Heart left ventricle (tissue), 16 donors: ENCODE measurements at regions not wholly inside any gene's neighbourhood (a gene's known extent, or its start where the extent isn't known, plus 50 kb on each side); places are given as distances from the start of the nearest gene placed in this dataset.
"Not testable (repeated sequence)": the region's sequence is repeated elsewhere in the genome, so short reads cannot be mapped to it uniquely, and the experiment has no call there.

ENCODE experiments used
- ATAC-seq, 4 donors: fragments of 200-7000 bp; cut with Tn5 transposase; one replicate each; pipeline ENCODE4 v1.9.1; 2020 to 2022; ENCODE audit warnings: moderate library complexity in 4 of 4, mild to moderate bottlenecking in 3 of 4, moderate number of reproducible peaks in 1 of 4
- DNase-seq, 5 donors: peaks; one replicate each; pipeline ENCODE4 v3.0.0-alpha.2; 2020
- H3K27ac ChIP-seq, 12 donors: fragments of 200-600 bp; sonication (generic) in 4 of 12; one replicate each; pipeline versions ENCODE4 v1.5.0 to v1.8.0; 2016 to 2022; ENCODE audit warnings: mild to moderate bottlenecking in 2 of 12
- H3K27me3 ChIP-seq, 9 donors: fragments of 200-600 bp; sonication (generic) in 2 of 9; one replicate each; pipeline versions ENCODE4 v1.5.1 to v1.8.0; 2016 to 2022; ENCODE audit warnings: mild to moderate bottlenecking in 3 of 9
- H3K36me3 ChIP-seq, 9 donors: fragments of 200-600 bp; sonication (generic) in 2 of 9; one replicate each; pipeline versions ENCODE4 v1.5.0 to v1.8.0; 2018 to 2022; ENCODE audit warnings: mild to moderate bottlenecking in 2 of 9
- H3K4me1 ChIP-seq, 12 donors: fragments of 200-600 bp; sonication (generic) in 4 of 12; one replicate each; pipeline versions ENCODE4 v1.5.0 to v1.8.0; 2016 to 2022; ENCODE audit warnings: mild to moderate bottlenecking in 3 of 12
- H3K4me3 ChIP-seq, 12 donors: fragments of 200-600 bp; sonication (generic) in 4 of 12; one replicate each; pipeline versions ENCODE4 v1.5.0 to v1.8.0; 2017 to 2022; ENCODE audit warnings: mild to moderate bottlenecking in 9 of 12, moderate library complexity in 4 of 12
- H3K9me3 ChIP-seq, 12 donors: fragments of 200-600 bp; sonication (generic) in 4 of 12; one replicate each; pipeline versions ENCODE4 v1.5.0 to v1.8.0; 2016 to 2022; ENCODE audit warnings: mild to moderate bottlenecking in 1 of 12
- WGBS, 4 donors: extraction: QIAGEN DNeasy Blood & Tissue Kit in 2 of 4; methylation state at CpG; one replicate each; pipeline versions ENCODE4 v1.1.5 to v1.1.7; 2013 to 2018; 5-methylcytosine and 5-hydroxymethylcytosine counted together
- intact Hi-C, 10 donors: fragments of 100-400 bp; cut with DNase I; formaldehyde crosslinking; loops; one replicate each; pipeline versions ENCODE4 v1.11.1 to v1.14.2; 2022
- TF ChIP-seq, protein P1 (sequence below), 12 donors: fragments of 200-600 bp; sonication (generic) in 4 of 12; IDR thresholded peaks; one replicate each; pipeline versions ENCODE4 v1.5.0 to v1.8.0; 2018 to 2022; ENCODE audit warnings: antibody characterized with exemption in 12 of 12, mild to moderate bottlenecking in 5 of 12
- donor health status: ischemic (EF 13 %, LVEDD 7.1; RV severe dilation, severe dysfunction).
- donor health status: healthy with polysubstance abuse.
- donor health status: DM: no; HTN: yes; CAD: no.
- donor health status: DM: no; HTN: no; CAD: no.
- donor health status: ischemic (EF 25% LVEDD 6.9; RV normal size, moderate dysfunction).
- donor health status: ischemic (EF 25% LVEDD 5.7; RV mildly dilated, moderate dysfunction).
- donor health status: healthy.
- donor health status: DM: yes; HTN: yes; CAD: no.
- donor health status: ischemic (EF 35%, LVEDD 5.7; RV mildly dilated, moderate dysfunction).
- donor health status: nonischemic (EF 11% LVEDD 7.7; RV severe dilation, severe dysfunction).
- donor health status: DM: yes; HTN: yes; CAD: no.
- donor health status: PGD.
- donor health status: ischemic (EF 29% LVEDD 5.4; RV normal size, mild dysfunction).
- donor health status: nonischemic (EF 23%, LVEDD 6.1; RV moderate dilation, normal function).

DNA sequence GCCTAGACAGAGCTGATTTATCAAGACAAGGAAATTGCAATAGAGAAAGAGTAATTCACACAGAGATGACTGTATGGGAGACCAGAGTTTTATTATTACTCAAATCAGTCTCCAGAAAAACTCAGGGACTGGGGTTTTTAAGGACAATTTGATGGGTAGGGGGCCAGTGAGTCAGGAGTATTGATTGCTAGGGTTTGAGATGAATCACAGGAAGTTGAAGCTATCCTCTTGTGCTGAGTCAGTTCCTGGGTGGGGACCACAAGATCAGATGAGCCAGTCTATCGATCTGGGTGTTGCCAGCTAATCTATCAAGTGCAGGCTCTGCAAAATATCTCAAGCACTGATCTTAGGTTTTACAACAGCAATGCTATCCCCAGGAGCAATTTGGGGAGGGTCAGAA is 87.4 kb upstream of the TGIF2LY start:
- H3K9me3 ChIP-seq, H3K4me1 ChIP-seq, H3K4me3 ChIP-seq, H3K27ac ChIP-seq, ATAC-seq, H3K36me3 ChIP-seq, DNase-seq, intact Hi-C loops, H3K27me3 ChIP-seq: not testable (repeated sequence)
- WGBS, 4 donors: 70% methylated on average over 1 of the region's 1 CpG; no CpG with 5 or more reads in 2 of the 4 donors

DNA sequence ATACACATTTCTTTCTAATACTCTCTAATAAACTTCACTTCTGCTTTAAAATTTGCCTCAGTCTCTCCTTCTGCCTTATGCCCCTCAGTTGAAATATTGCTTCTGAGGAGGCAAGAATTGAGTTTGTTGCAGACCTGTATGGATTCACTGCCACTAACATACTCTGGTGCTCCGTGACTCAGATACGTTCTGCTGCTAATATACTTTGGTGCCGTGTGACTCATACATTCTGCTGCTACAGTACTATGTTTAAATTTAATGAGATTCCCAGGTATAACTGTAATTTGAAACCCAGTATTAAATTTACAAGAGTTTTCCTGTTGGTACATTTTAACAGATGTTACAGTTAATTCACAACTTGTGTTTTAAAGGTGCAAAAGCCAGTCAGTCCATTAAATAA is 84.3 kb upstream of the TGIF2LY start:
- WGBS, 4 donors: 84 to 87% methylated on average over 3 of the region's 3 CpGs; no CpG with 5 or more reads in 2 of the 4 donors
- intact Hi-C loops, ATAC-seq, H3K9me3 ChIP-seq, H3K4me3 ChIP-seq, H3K4me1 ChIP-seq, H3K27me3 ChIP-seq, H3K36me3 ChIP-seq, H3K27ac ChIP-seq, DNase-seq: not testable (repeated sequence)

DNA sequence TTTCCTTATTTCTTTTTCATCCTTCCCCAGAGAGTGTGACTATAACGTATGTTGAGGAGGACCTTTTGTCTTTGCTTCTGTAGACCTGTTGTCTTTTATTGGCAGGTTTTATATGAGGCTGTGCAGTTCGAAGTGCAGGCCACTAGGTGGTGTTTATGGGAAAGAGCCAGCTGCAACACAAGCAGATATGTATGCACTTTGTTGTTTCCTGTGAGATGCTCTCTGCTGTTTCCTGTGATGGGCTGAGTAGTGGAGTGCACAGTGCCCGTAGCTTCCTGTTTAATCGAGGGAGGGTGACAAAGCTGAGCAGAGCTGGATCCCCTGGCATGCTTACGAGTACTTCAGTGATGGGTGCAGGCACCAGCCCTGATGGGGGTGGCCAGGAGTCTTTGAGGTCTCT is 51.8 kb upstream of the TGIF2LY start:
- WGBS, 4 donors: 23 to 30% methylated on average over 5 of the region's 5 CpGs; no CpG with 5 or more reads in 2 of the 4 donors
- H3K27me3 ChIP-seq, intact Hi-C loops, H3K36me3 ChIP-seq, DNase-seq, ATAC-seq, H3K27ac ChIP-seq, H3K4me1 ChIP-seq, H3K9me3 ChIP-seq, H3K4me3 ChIP-seq: not testable (repeated sequence)
- TF ChIP-seq, protein P1, sequence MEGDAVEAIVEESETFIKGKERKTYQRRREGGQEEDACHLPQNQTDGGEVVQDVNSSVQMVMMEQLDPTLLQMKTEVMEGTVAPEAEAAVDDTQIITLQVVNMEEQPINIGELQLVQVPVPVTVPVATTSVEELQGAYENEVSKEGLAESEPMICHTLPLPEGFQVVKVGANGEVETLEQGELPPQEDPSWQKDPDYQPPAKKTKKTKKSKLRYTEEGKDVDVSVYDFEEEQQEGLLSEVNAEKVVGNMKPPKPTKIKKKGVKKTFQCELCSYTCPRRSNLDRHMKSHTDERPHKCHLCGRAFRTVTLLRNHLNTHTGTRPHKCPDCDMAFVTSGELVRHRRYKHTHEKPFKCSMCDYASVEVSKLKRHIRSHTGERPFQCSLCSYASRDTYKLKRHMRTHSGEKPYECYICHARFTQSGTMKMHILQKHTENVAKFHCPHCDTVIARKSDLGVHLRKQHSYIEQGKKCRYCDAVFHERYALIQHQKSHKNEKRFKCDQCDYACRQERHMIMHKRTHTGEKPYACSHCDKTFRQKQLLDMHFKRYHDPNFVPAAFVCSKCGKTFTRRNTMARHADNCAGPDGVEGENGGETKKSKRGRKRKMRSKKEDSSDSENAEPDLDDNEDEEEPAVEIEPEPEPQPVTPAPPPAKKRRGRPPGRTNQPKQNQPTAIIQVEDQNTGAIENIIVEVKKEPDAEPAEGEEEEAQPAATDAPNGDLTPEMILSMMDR (IDR thresholded peaks at IDR 0.05): peak in 7 of 12 donors; percentile 7 to 33 (median 23)
